ENCODE measurements at regions not wholly inside any gene's neighbourhood (a gene's known extent, or its start where the extent isn't known, plus 50 kb on each side); places are given as distances from the start of the nearest gene placed in this dataset.
"Not testable (repeated sequence)": the region's sequence is repeated elsewhere in the genome, so short reads cannot be mapped to it uniquely, and the experiment has no call there.

DNA sequence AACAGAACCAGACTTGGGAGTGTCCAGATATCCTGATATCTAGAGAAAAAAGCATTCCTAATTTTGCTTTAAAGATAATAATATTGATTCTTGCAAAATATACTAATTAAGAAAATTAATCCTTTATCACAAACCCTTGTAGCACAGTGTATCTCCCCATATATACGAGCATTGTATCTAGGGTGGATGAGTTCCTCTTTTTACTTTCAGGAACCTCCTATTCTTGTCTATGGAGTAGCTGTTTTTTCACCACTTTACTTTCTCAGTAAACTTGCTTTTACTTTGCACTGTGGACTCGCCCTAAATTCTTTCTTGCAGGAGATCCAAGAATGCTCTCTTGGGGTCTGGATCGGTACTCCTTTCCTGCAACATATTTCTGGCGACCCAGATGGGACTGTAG lies 103.9 kb downstream of the GLUD2 start:
- H3K36me3 ChIP-seq (ENCODE audit: insufficient read depth) = no peaks in the 10 kb centered on the region
- no peaks in the 10 kb centered on the region for H3K4me1 ChIP-seq (ENCODE audit: insufficient read depth)
- H3K4me3 ChIP-seq (ENCODE audit: low read depth, low read length) = no peak overlapping the region
- DNase-seq (ENCODE audit: extremely low spot score) = no peak
- WGBS = 83% methylated on average over 4 of the region's 4 CpGs
- H3K27ac ChIP-seq (ENCODE audit: low read depth) = no peak overlapping the region

DNA sequence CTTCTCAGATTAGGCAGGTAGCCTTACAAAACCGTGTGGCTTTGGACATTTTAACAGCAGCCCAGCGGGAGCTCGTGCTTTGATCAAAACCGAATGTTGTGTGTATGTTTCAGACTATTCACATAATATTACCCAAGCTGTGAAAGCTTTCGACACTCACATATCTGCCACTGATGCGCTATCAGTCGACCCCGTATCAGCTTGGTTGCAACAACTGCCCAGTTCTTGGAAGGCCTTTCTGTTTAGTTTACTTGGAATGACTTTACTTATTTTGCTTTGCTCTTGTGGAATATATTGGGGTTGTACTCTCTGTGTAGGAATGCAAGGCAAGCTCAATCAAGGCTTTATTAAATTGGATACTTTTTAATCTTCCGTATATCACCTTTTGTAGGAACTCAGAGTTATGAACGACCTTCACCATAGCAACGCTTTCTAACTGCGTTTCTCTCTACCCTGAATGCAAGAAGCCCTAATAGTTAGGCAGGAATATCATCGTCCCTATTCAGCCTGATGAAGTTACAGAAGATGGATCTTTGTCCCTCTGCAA lies 107.5 kb downstream of the GLUD2 start:
- Histone ChIP-seq H3K4me3 (ENCODE audit: low read depth, low read length) (no peak overlapping the region), H3K4me1 (ENCODE audit: insufficient read depth) (no peaks in the 10 kb centered on the region), H3K36me3 (ENCODE audit: insufficient read depth) (no peaks in the 10 kb centered on the region), H3K27ac (ENCODE audit: low read depth) (no peak overlapping the region)
- no peak for DNase-seq (ENCODE audit: extremely low spot score)
- WGBS = 89% methylated on average over 13 of the region's 13 CpGs

DNA sequence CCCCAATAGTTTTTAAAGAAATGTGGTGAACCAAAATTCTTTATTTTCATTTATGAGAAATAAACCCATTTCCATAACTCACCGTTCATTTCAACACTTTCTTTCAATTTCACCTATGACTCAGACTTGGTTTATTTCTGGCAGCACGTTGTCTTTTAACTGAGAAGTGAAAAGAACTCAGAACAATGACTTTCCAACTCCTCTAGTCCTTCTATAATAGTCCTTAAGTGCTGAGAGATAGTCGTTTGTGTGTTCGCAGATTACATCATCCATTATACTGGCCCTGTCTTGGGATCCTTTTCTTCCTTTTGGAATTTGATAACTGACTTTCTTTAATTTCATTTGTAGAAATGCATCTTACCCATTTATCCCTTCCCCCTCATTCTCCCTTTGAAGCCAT lies 113.6 kb downstream of the GLUD2 start:
- 28% methylated on average over 4 of the region's 4 CpGs for WGBS
- Histone ChIP-seq H3K4me3 (ENCODE audit: low read depth, low read length) (no peak overlapping the region), H3K27ac (ENCODE audit: low read depth) (no peak overlapping the region), H3K4me1 (ENCODE audit: insufficient read depth) (no peaks in the 10 kb centered on the region), H3K36me3 (ENCODE audit: insufficient read depth) (no peaks in the 10 kb centered on the region)
- no peak for DNase-seq (ENCODE audit: extremely low spot score)

DNA sequence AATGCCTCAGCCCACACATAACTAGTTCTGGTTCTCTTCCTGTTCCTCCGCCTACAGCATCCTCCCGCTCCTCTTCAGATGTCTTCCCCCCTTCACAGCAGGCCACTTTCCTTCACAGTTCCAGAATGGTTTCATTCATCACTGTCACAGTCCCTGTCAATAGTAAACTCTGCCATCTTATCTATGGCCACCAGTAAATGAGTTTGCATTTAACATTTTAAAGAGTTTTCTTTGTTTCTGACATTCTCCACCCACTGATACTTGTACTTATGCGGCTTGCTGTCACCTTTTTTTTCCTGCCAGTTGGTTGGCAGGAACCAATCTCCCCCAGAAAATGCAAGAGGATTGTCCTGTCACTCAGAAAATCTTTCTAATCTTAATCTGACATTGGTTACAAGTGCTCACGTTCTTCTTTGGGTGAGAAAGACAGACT lies 114.1 kb downstream of the GLUD2 start:
- WGBS = 33% methylated on average over 4 of the region's 4 CpGs
- H3K4me1 ChIP-seq (ENCODE audit: insufficient read depth) = no peaks in the 10 kb centered on the region
- H3K36me3 ChIP-seq (ENCODE audit: insufficient read depth) = no peaks in the 10 kb centered on the region

DNA sequence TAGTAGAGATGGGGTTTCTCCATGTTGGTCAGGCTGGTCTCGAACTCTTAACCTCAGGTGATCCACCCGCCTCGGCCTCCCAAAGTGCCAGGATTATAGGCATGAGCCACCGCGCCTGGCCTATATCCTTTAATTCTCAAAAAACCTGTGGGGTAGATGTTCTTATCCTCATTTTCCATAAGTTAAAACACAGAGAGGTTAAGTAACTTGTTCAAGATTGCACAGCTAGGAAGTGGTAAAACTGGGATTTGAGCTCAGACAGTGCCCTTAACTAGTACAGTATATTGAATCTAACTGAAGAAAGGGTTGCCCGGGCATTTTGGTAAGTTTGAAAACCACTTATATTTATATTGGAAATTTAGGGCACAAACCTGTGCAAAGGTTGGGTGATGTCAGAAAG lies 116.0 kb downstream of the GLUD2 start:
- no peak overlapping the region for H3K4me3 ChIP-seq (ENCODE audit: low read depth, low read length)
- no peaks in the 10 kb centered on the region for H3K4me1 ChIP-seq (ENCODE audit: insufficient read depth)
- H3K27ac ChIP-seq (ENCODE audit: low read depth) = no peak overlapping the region
- 98% methylated on average over 6 of the region's 6 CpGs for WGBS
- no peak for DNase-seq (ENCODE audit: extremely low spot score)
- H3K36me3 ChIP-seq (ENCODE audit: insufficient read depth) = no peaks in the 10 kb centered on the region

More for the DNA sequence above, 114.1 kb downstream of the GLUD2 start:
- H3K27ac ChIP-seq (ENCODE audit: low read depth) = no peak overlapping the region
- H3K4me3 ChIP-seq (ENCODE audit: low read depth, low read length) = no peak overlapping the region
- no peak for DNase-seq (ENCODE audit: extremely low spot score)

DNA sequence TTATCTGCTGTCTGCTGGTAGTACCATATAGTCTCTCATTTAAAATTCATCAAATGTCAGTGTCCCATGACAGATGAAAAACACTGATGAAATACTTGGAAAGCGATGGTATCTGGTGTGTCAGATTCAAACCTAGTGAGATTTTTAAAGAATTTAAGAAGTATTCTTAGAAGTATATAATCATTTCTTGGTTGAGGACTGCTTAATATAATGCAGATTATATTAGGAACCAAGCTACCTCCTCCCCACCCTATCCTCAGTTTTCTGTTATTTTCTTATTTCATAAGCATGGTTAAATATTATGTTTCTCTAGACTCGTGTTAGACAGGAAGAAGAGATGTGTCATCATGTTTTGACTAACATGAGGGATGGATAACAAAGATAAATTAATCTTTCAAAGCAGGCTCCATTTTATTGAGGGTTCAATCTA lies 118.5 kb downstream of the GLUD2 start:
- H3K4me3 ChIP-seq (ENCODE audit: low read depth, low read length) = no peak overlapping the region
- no peak for DNase-seq (ENCODE audit: extremely low spot score)
- no peaks in the 10 kb centered on the region for H3K36me3 ChIP-seq (ENCODE audit: insufficient read depth)
- H3K4me1 ChIP-seq (ENCODE audit: insufficient read depth) = no peaks in the 10 kb centered on the region
- H3K27ac ChIP-seq (ENCODE audit: low read depth) = no peak overlapping the region
- 59% methylated on average over 2 of the region's 2 CpGs for whole genome bisulfite sequencing

DNA sequence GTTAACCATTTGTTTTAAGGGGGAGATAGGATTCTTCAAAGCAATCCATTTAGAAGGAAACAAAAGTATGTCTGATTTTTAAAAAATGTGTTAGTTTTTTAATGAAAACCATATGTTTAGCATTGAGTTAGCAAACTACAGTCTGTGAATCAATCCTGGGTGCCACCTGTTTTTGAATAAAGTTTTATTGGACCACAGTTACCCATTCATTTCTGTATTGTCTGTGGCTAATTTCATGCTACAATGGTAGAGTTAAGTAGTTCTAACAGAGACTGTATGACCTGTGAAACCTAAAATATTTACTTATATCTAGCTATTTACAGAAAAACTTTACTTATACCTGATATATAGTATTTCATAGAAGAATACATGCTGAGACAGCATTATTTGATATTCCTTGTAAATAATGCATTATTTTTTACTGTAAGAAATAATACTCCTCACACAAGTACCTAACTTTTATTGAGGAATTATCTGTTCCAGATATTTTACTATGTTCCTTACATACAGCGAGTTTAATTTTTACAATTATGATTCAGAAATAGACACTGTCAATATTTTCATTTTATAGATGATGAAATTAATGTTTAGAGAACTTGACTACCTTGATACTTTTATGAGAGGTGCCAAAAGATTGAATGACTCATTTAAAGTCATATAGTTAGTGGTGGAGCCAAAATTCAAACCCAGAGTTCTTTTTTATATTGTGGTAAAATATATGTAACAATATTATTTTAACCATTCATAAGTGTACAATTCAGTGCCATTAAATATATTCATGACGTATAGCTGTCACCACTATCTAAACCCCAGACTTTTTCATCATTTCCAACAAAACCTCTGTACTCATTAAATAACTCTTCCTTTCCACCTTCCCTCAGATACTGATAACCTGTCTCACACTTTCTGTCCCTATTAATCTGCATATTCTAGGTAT lies 122.0 kb downstream of the GLUD2 start:
- 94% methylated on average over 2 of the region's 2 CpGs for WGBS
- Histone ChIP-seq H3K4me3 (ENCODE audit: low read depth, low read length) (no peak overlapping the region), H3K36me3 (ENCODE audit: insufficient read depth) (no peaks in the 10 kb centered on the region), H3K4me1 (ENCODE audit: insufficient read depth) (no peaks in the 10 kb centered on the region), H3K27ac (ENCODE audit: low read depth) (no peak overlapping the region)
- no peak for DNase-seq (ENCODE audit: extremely low spot score)

DNA sequence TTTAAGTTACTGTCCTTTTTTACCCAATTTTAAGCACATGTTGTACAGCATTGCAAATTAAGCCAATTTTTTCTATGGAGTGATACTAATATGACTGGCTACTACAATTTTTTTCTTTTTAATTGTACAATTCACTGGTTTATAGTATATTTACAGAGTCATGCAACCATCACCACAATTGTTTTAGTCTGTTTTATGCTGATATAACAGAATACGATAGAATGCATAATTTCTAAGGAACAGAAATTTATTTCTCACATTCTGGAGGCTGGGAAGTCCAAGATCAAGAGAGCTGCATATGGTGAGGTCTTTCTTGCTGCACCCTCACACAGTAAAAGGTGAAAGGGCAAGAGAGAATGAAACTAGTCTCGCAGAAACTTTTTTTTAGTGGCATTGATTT lies 125.3 kb downstream of the GLUD2 start:
- H3K4me3 ChIP-seq (ENCODE audit: low read depth, low read length) = no peak overlapping the region
- no peaks in the 10 kb centered on the region for H3K36me3 ChIP-seq (ENCODE audit: insufficient read depth)
- DNase-seq (ENCODE audit: extremely low spot score) = no peak
- WGBS = 94% methylated on average over 2 of the region's 2 CpGs
- no peaks in the 10 kb centered on the region for H3K4me1 ChIP-seq (ENCODE audit: insufficient read depth)
- H3K27ac ChIP-seq (ENCODE audit: low read depth) = no peak overlapping the region

DNA sequence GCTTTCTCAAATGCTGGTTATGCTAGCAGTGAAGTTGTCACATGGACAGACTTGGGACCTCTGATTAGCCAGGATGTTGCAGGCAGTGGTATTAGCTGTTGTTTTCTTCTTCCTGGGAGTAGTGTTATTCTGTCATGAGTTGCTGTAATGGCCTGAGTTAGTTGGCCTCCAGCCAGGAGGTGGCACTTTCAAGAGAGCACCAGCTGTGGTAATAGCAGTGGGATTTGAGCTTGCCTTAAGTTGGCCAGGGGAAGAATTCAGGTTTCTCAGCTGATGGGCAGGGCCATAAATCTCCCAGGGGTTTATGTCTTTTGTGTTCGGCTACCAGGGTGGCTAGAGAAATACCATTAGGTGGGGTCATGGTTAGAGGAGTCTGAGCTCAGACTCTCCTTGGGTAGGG lies 132.6 kb downstream of the GLUD2 start:
- Histone ChIP-seq H3K27ac (ENCODE audit: low read depth) (no peak overlapping the region), H3K4me3 (ENCODE audit: low read depth, low read length) (no peak overlapping the region), H3K4me1 (ENCODE audit: insufficient read depth) (no peaks in the 10 kb centered on the region), H3K36me3 (ENCODE audit: insufficient read depth) (no peaks in the 10 kb centered on the region)
- DNase-seq (ENCODE audit: extremely low spot score) = no peak
- 78% methylated on average over 1 of the region's 1 CpG for WGBS

DNA sequence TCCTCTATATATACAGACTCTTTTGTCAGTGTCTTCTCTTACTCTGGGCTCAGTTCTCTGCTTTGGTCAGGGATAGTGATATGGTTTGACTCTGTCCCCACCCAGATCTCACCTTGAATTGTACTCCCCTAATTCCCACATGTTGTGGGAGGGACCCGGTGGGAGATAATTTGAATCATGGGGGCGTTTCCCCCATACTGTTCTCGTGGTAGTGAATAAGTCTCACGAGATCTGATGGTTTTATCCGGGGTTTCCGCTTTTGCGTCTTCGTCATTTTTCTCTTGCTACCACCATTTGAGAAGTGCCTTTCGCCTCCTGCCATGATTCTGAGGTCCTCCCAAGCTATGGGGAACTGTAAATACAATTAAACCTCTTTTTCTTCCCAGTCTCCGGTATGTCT lies 144.4 kb downstream of the GLUD2 start:
- DNase-seq (ENCODE audit: extremely low spot score) = no peak
- 93% methylated on average over 10 of the region's 10 CpGs for WGBS
- H3K27ac ChIP-seq (ENCODE audit: low read depth) = no peak overlapping the region
- H3K4me1 ChIP-seq (ENCODE audit: insufficient read depth) = no peaks in the 10 kb centered on the region
- H3K4me3 ChIP-seq (ENCODE audit: low read depth, low read length) = no peak overlapping the region
- no peaks in the 10 kb centered on the region for H3K36me3 ChIP-seq (ENCODE audit: insufficient read depth)

DNA sequence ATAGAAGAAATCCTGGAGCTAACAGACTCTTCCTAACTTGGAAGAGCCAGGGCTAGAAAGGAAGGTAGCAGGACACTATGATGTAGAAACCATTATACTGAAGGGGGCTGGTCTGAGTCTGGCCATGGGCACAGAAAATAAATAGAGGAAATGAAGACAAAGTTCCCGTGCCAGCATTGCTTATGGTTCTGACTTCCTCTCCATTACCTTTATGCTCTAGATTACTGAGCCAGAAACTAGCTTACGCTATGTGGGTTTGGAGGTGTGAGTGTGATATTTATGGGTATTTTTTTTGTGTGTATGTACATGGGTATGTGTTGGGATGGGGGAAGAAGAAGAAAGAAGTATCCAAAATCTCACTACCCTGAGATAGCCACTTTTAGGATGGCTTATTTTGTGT lies 148.3 kb downstream of the GLUD2 start:
- Histone ChIP-seq H3K36me3 (ENCODE audit: insufficient read depth) (no peaks in the 10 kb centered on the region), H3K4me3 (ENCODE audit: low read depth, low read length) (no peak overlapping the region), H3K27ac (ENCODE audit: low read depth) (no peak overlapping the region), H3K4me1 (ENCODE audit: insufficient read depth) (no peaks in the 10 kb centered on the region)
- DNase-seq (ENCODE audit: extremely low spot score) = no peak
- WGBS = 87% methylated on average over 2 of the region's 2 CpGs

DNA sequence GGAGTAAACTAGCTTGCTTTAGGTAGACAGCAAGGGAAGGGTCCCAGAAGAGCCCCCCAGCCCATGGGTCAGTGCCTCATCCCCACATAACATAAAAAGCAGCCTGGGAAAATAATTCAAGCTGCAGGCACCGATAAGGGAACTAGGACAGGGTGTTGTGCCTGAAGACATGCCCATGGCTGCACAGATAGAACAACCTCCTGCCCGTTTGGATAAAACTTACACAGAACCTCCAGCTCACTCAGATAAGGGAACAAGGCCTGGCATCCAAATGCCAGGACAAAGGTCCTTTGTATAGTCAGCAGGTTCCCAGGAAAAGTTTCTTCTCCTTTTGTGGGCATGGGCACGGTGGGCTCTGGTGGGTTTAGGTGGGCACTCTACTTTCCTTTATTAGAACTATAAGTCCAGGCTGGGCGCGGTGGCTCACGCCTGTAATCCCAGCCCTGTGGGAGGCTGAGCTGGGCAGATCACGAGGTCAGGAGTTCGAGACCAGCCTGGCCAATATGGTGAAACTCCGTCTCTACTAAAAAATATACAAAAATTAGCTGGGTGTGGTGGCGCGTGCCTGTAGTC lies 149.5 kb downstream of the GLUD2 start:
- not testable (repeated sequence) for DNase-seq (ENCODE audit: extremely low spot score); H3K36me3 ChIP-seq (ENCODE audit: insufficient read depth); H3K27ac ChIP-seq (ENCODE audit: low read depth); H3K4me3 ChIP-seq (ENCODE audit: low read depth, low read length); H3K4me1 ChIP-seq (ENCODE audit: insufficient read depth)
- 94% methylated on average over 11 of the region's 11 CpGs for WGBS

DNA sequence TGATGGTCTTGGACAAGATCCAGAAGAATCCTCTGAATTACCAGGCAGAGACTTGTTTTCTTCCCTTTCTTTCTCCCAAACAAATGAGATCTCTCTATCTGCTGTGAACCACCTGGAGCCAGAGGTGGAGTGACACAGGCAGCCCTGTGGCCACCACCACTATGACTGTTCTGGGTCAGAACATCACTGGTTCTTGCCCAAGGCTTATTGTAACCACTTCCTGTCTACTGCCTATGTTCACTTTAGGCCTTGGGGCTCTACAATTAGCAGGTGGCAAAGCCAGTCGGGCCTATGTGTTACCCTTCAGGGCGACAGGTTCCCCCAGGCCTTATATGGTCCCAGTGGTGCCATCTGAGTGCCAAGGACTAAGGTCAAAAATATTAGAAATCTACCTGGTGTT lies 161.2 kb downstream of the GLUD2 start:
- no peaks in the 10 kb centered on the region for H3K4me1 ChIP-seq (ENCODE audit: insufficient read depth)
- WGBS = 91% methylated on average over 2 of the region's 2 CpGs
- no peak overlapping the region for H3K27ac ChIP-seq (ENCODE audit: low read depth)
- no peaks in the 10 kb centered on the region for H3K36me3 ChIP-seq (ENCODE audit: insufficient read depth)
- DNase-seq (ENCODE audit: extremely low spot score) = no peak
- no peak overlapping the region for H3K4me3 ChIP-seq (ENCODE audit: low read depth, low read length)
